HL-60/S4 treated with phorbol 12-myristate 13-acetate at 8.2 ng/mL for 4 days and 3 days (cell line): ENCODE measurements at regions not wholly inside any gene's neighbourhood (a gene's known extent, or its start where the extent isn't known, plus 50 kb on each side); places are given as distances from the start of the nearest gene placed in this dataset.

Source experiments
- in situ Hi-C: fragments of 300-500 bp; cut with MboI; formaldehyde crosslinking; loops from 2 replicates; pipeline ENCODE4 v1.15.0; 2022; ENCODE audit warnings: low sequenced_read_pairs

- in situ Hi-C loops = no loop called here
Observed at GRCh38 chr17:79239205-79239604, 164.6 kb downstream of the ENGASE start.

DNA sequence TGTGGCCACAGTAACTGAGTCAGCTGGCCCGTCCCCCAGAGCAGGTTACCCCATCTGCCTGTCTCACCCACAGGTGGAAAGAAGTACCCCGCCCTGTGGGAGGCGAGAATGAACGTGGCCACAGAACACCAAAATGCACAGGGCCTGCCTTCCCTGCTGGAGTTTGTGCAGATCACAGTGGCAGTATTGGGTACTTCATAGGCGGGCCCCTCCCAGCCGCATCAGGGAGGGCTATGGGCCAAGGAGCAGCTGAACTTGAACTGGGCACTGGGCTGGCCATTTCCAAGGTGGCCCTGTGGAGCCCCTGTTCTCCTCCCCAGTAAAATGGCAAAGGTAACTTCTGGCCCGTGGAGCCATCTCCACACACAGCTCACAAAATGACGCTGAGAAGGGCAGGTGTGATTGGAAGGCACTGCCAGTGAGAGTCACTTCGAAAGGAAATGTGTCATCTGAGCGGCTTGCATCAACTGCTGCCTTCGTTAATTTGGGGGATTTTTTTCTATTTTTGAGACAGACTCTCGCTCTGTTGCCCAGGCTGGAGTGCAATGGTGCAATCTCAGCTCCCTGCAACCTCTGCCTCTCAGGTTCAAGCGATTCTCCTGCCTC lies 162.9 kb downstream of the ENGASE start:
- in situ Hi-C loops = no loop called here

DNA sequence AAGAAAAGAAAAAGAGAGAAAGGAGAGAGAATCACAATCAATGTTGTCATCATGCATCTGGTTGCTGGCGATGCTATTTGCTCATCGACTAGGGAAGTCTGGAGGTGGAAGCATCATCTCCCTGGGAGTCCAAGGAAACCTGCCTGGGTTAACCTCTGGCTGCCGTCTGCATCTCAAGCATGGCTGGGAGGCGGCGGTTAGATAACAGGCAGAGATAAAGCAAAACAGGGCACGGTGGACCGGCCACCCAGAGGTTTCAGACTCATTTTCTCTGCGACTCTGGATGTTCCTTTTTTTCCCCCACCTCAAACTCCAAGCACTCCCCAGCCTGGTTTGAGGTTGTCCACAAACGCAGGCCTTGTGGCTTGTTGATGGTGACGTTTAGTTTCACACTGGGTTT lies 161.2 kb downstream of the ENGASE start:
- in situ Hi-C loops = no loop called here

GRCh38 chr17:79233916-79234551 lies 159.4 kb downstream of the ENGASE start:
- in situ Hi-C loops = no loop called here

DNA sequence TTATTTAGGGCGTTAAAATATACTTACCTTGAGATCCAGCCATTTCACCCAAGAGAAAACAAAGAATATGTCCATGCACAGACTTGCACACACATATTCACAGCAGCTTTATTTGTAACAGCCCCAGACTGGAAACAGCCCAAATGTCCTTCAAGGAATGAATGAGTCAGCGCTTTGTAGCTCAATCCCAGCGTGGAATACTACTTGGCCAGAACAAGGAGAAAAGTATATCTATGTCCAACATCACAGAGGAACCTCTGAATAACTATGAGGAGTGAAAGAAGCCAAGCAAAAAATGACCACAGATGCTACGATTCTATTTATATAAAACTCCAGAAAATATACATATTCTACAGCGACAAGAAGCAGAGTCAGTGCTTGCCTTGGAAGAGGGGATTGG lies 158.3 kb downstream of the ENGASE start:
- in situ Hi-C loops = no loop called here

DNA sequence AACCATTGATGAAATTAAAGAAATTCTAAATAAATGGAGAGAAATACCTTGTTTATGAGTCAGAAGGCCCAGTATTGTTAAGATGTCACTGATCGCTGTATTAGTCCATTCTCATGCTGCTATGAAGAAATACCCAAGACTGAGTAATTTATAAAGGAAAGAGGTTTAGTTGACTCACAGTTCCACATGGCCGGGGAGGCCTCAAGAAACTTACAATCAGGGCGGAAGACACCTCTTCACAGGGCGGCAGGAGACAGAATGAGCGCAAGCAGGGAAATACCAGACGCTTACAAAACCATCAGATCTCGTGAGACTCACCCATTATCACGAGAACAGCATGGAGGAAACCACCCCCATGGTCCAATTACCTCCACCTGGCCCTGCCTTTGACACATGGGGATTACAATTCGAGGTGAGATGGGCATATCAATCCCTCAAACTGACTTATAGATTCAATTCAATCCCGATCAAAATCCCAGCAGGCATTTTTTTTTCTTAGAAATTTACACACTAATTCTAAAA lies 157.2 kb downstream of the ENGASE start:
- in situ Hi-C loops = no loop called here

DNA sequence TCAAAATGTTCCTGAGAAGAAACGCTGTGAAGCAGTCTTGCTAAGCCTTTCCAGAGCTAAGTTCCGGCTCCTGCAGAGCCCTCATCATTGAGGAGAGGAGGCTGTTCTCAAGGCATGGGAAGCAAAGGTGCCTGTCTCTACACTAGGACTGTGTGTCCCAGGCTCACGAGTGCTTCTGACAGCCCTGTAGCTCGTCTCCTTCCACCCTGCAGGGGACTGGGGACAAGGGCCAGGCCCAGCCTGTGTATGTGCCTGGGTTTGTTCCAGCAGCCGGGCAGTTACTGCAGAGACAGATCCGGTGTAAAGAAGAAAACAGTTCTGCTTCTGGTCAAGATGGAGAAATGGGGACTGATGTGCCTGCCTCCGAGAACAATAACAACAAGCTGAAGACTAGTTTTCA lies 156.0 kb downstream of the ENGASE start:
- in situ Hi-C loops = no loop called here

GRCh38 chr17:79226037-79226436 lies 151.4 kb downstream of the ENGASE start:
- in situ Hi-C loops = no loop called here

GRCh38 chr17:79224903-79225302 lies 150.3 kb downstream of the ENGASE start:
- in situ Hi-C loops = no loop called here

- in situ Hi-C loops = no loop called here
Observed at GRCh38 chr17:79224476-79224875, 149.9 kb downstream of the ENGASE start.

DNA sequence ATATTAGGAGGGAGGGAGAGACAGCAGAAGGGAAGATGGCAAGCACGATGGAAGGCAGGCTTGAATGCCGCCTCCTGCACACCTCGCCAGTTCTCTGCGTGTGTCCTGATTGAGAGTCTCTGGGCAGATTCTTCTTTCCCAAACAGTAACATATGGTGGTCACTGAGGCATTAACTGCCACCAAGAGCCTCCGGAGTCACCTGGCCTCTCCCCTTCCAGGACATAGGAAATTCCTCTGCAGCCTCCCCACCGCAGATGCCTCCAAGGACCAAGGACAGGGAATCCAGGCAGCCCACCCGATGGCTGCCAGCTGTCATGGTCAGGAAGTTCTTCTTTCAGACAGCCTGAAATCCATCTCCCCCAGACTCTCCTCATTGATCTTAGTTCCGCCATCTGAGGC lies 149.3 kb downstream of the ENGASE start:
- in situ Hi-C loops = no loop called here

DNA sequence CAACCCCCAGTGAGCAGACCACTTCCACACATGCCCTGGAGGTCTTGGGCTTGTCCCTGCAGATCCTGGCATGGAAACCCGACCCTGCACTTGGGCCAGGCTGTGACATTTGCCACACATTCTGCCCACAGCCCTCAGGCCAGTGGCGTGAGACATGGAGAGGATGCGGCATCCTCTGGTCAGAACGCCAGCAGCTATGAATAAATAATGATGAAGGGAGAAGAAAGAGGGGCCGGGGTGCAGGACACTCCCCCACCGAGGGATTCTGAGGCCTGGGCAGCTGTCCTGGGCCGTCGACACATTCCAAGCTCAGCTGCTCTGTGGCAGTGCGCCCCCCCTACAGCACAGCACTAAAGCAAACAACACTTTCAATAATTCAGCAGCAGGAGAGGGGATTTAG lies 148.8 kb downstream of the ENGASE start:
- in situ Hi-C loops = no loop called here

DNA sequence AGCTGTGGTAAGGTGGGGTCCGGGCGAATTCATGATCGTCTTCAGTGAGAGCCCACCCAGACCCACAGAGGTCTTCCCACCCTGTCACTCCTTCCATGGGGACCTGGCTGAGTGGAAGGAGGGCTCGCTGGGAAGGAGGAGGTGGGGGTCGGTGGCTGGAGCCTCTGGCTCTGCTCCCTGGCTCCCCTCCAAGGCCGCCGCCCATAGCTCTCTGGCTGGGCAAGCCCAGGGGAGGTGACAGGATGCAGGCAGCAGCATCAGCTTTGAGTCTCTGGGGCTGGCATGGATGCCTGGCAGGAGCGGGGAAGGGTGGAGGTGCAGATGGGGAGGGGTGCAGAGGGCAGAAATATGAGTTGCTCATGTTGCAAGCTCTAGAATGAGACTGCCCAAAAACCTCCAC lies 147.0 kb downstream of the ENGASE start:
- in situ Hi-C loops = no loop called here

- in situ Hi-C loops = no loop called here
Observed at GRCh38 chr17:79220713-79221291, 146.2 kb downstream of the ENGASE start.

DNA sequence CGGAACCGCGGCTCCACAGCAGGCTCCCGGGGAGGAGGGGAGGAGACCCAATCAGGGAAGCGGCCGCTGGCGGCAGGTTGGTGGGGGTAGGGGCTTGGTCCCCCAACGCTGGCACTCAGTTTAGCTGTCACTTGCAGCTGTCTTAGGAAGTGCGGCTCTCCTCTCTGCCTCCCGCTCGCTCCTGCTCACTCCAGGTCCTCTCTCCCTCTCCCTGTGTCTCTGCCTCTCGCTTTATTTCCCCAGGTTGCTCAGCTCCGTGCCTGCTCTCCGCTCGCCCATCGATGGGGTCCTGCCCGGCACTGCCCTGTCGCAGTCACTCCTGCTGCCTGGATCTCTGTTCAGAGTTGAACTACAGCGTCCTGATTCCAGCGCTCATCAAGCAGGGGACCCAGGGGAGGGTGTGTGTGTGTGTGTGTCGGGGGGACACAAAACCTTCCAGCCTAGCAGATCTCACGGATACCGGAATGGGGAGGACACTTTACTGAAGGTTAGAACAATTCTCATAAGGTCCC lies 145.6 kb downstream of the ENGASE start:
- in situ Hi-C loops = no loop called here

DNA sequence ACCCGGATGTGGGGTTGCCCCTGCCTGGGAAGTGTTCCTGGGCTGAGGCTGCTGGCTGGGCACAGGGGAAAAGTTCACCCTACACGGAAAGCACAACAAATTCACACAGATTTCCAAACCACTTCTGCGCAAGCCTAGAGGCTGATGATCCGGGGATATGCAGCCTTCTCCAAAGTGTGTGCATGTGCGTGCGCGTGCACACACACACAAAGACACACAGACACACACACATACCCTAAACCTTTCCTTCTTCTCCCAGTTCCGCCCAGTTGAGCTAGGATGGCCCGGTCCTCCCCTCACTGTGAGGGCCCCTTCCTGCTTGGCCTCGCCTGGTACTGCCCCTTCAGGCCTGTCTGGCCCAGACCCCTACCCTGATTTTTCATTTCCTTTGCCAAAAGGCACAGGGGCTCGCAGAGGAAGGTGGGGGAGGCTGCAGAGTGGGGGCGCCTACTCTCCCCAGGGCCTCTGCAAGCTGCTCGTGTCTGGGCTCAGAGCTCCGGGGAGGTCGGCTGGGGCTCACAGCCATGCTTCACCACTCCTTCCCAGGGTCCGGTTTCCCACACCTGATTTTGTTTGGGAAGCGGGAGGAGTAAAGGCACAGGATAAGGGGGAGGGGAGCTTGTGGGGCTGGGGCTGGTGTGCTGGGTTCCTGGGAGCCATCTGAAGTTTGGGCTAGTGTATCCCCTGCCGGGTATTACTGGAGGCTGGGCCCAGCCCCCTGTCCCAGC lies 144.7 kb downstream of the ENGASE start:
- in situ Hi-C loops = no loop called here

DNA sequence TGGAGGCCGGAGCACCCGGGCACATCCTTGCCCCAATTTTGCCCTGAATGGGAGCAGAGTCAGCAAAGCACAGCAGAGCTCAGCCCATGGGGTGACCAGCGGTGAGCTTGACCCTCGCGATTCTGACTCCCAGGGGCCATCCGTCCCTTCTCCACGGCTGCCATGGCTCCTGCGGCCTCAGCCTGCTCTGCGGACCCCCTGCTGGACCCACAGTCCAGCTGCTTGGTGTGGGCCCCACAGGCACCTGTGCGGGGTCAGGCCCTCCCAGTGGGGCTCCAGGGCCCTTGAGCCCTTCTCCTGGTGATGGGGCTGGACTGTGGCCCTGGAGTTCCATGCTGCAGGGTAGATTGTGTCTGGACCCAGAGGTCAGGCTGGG lies 144.2 kb downstream of the ENGASE start:
- in situ Hi-C loops = no loop called here

GRCh38 chr17:79218175-79218824 lies 143.7 kb downstream of the ENGASE start:
- in situ Hi-C loops = no loop called here

DNA sequence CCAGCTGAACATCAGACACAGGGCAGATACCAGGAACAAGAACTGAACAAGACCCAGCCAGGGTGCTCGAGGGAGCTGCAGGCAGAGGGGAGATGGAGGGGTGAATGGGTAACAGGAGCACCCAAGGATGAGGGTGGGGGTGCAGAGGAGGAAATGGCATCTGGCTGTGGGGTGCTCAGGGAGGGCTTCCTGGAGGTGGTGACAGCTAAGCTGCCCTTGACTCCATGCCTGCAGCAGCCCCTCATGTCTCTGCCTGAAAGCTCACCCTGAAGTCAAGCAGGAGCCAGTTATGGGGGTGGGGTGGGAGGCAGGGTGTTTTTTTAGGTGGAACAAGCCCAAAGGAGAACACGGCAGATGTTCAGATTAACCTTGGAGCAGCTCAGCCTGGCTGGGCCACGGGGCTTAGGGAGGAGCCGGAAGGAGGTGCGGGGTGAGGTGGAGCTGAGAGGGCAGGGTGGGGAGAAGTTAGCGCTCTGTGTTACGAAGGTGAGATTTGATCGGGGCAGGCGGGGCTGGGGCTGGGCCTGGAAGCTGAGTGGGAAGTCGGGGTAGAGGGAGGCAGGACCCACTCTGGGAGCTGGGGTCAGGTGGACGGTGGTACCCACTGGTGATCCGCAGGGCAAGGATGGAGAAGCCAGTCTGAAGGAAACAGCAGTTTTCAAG lies 143.0 kb downstream of the ENGASE start:
- in situ Hi-C loops = no loop called here

DNA sequence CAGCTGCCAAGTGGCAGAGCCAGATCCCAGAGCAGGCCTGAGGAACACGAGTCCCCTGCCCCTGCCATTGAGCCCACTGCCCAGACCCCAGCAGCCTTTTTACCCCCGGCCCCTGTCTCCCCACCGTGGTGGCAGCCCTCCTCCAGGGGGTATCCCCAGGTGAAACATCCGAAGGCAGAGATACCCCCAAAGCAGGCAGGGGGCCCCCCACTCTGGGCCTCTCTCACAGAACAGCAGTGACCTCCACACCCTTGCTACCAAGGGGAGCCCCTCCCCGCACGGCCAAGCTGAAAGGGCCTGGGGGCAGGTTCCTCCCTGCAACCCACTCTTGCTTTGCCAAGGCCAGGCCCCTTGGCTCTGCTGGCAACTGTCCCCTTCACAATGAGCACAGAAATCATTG lies 142.2 kb downstream of the ENGASE start:
- in situ Hi-C loops = no loop called here

DNA sequence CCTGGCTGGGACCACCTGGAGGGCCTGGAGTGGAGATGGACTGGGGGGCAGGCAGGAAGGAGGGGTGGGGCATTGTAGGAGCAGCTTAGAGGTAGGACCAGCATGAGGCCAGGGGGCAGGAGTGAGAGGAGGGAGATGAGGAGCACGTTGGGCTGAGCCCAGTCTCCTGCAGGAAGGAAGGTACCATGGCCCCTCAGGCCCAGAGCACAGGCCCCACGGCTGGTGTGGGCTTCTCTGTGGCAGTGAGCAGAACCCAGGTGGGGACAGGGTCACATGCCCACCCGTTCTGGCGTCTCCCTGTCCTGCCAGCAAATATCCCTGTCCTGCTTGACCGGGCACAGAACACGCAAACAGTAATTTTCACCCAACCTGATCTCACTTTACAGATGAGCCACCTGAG lies 141.8 kb downstream of the ENGASE start:
- in situ Hi-C loops = no loop called here
